H54 (cell line): ENCODE measurements at regions not wholly inside any gene's neighbourhood (a gene's known extent, or its start where the extent isn't known, plus 50 kb on each side); places are given as distances from the start of the nearest gene placed in this dataset.

Experiments used
- DNase-seq: peaks from one replicate; pipeline ENCODE4 v3.0.0; 2011; ENCODE audit warnings: low spot score, mixed read lengths; ENCODE audit not compliant: insufficient read length
- FAIRE-seq: peaks from 3 replicates; lab custom pipeline; 2011; peaks lifted over from hg19 to GRCh38; lab: Jason Lieb, UNC
- POLR2A ChIP-seq: IDR thresholded peaks from 2 replicates; pipeline ENCODE4 v1.6.1; 2011; ENCODE audit warnings: low read depth, mild to moderate bottlenecking, low read length

DNA sequence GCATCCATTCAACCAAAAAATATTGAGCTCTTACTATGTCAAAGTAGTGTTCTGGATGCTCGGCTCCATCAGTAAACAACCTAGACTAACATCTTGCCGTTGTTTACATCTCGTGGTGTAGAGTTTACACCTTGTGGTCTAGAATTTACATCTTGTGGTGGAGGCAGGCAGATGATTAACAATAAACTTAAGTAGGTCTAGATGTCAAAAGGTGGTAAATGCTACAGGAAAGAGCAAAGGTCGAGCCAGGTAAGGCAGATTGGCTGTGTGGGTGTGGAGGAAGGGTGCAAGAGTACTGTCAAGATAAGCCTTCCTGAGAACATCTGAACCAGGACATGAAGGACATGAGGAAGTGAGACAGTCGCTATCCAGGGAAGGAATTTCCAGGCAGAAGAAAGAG is 88.4 kb upstream of the ESR1 start:
- FAIRE-seq (no peak), DNase-seq (no peak)
- no peak for TF ChIP-seq POLR2A

- DNase-seq (no peak), FAIRE-seq (no peak)
- TF ChIP-seq POLR2A: no peak
Measured at GRCh38 chr6:151721146-151721545, 86.3 kb upstream of the ESR1 start.

- DNase-seq (no peak), FAIRE-seq (no peak)
- TF ChIP-seq POLR2A: no peak
Measured at GRCh38 chr6:151721671-151722070, 85.8 kb upstream of the ESR1 start.

GRCh38 chr6:151722342-151722741 is 85.1 kb upstream of the ESR1 start:
- DNase-seq (no peak), FAIRE-seq (no peak)
- TF ChIP-seq POLR2A: no peak

DNA sequence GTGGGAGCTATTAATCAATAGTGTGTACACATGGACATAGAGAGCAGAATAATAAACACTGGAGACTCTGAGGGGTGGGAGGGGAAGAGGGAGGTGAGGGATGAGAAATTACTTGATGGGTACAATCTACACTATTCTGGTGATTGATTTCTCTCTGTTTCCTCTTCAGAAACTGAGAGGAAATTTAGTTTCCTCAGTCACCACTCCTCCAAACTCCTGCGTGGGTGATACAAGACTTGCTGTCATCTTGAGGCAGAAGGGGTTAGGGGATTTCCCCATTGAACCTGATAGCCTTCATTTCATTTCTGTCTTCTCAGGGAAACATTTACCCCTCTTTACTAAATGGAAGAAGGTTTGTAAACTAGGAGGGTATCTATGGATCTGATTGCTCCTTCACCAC is 84.3 kb upstream of the ESR1 start:
- FAIRE-seq (no peak), DNase-seq (no peak)
- TF ChIP-seq POLR2A: no peak

GRCh38 chr6:151729829-151730495 is 77.5 kb upstream of the ESR1 start:
- no peak for TF ChIP-seq POLR2A
- FAIRE-seq (no peak), DNase-seq (no peak)

DNA sequence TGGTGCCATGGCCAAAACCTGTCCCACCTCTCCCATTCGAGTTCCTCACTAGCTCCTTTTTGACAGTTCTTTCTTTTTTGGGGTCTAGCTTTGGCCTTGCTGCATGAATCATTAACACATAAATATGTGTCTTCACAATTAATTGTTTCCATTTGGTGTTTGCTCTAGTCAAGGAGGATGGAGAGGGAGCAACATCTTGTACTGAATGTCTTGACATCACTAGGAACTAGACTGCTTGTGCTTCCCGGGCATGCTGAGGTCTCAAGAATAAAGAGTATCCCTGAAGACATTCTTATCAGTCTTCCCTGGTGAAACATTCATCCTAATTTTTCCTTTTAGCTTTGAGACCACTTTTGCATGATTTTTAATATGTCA is 77.0 kb upstream of the ESR1 start:
- FAIRE-seq (no peak), DNase-seq (no peak)
- TF ChIP-seq POLR2A: no peak

DNA sequence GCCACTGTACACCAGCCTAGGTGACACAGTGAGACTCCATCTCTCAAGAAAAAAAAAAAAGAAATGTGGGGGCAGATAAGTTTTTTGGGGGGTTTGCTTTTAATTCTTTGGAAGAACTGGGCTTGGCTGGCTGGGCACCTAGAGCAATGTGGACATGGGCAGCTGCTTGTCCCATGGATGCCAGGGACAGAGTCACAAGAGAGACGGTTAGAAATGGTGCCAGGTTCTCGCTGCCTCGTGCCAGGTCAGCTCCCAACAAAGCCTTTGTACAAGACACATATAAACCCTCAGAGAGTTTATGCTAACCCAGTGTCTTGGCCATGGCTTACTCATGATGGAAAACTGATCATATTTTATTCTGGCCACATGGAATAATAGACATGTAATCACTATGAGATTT is 76.2 kb upstream of the ESR1 start:
- TF ChIP-seq POLR2A: no peak
- no peak for DNase-seq
- no peak for FAIRE-seq

DNA sequence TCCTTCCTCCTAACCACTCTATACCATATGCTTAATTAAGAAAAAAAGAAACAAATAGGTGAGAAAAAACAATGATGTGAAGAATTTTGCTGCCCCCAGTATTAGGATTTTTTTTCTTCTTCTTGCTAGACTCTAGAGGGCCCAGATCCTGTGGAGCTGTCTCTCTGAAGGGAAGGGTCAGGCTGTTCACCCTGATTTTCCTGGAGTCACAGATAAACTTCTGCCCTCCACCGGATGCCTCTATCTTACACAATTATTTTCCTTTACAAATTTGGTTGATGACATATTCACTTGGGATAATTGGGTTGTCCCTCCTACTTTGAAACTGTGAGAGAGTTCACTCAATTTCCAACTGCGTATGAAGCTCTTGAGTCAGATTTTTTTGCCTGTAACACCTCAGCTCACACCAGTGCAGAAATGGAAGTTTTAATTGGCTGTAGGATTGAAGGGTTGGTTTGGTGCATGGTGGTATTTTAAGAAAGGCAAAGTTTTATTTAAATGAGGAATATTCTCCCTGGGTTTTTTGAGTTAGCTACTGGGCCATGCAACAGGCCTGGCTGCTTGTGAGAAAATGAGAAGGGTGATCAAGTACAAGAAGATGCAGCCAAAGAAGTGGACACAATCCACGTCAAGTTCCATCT is 73.7 kb upstream of the ESR1 start:
- FAIRE-seq (no peak), DNase-seq (no peak)
- no peak for TF ChIP-seq POLR2A

- no peak for FAIRE-seq
Measured at GRCh38 chr6:151738267-151738666, 69.2 kb upstream of the ESR1 start.

DNA sequence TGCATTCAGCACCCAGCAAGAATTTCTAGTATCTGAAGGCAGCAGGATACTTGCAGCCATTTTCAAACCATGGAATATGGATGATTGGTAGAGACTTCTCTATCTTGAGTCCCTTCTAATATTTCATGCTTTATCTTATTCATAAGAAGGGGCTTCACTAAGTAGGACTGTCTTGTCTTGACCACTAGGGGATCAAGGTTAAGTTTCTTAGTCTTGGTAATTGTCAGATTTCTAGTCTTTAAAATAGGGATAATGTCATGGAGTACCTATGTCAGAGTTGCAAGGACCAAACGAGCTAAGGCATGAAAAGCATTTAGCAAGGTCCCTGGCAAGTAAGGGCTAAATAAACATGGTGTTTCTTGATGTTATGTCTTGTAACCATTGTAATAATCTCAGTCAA is 68.5 kb upstream of the ESR1 start:
- FAIRE-seq (no peak), DNase-seq (no peak)
- no peak for TF ChIP-seq POLR2A

More at GRCh38 chr6:151738267-151738666, 69.2 kb upstream of the ESR1 start:
- no peak for DNase-seq
- no peak for TF ChIP-seq POLR2A

- TF ChIP-seq POLR2A: no peak
- DNase-seq (no peak), FAIRE-seq (no peak)
Measured at GRCh38 chr6:151740820-151741219, 66.7 kb upstream of the ESR1 start.

DNA sequence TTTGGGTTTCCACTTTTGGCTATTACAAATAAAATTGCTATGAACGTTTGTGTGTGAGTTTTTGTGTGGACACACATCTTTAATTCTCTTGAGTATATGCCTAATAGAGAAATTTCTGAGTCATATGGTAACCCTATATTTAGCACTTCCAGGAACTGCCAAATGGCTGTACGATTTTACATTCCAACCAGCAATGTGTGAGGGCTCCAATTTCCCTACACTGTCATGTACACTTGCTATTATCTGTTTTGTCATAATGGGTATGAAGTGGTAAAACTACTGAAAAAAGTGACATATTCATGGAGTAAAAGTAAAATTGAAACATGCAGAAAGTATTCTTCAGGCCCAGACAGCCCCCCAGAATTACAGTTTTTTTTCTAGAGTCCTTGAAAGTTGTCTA is 59.6 kb upstream of the ESR1 start:
- no peak for FAIRE-seq
- TF ChIP-seq POLR2A: no peak
- no peak for DNase-seq

GRCh38 chr6:151749341-151749740 is 58.1 kb upstream of the ESR1 start:
- TF ChIP-seq POLR2A: no peak
- FAIRE-seq (no peak), DNase-seq (no peak)

DNA sequence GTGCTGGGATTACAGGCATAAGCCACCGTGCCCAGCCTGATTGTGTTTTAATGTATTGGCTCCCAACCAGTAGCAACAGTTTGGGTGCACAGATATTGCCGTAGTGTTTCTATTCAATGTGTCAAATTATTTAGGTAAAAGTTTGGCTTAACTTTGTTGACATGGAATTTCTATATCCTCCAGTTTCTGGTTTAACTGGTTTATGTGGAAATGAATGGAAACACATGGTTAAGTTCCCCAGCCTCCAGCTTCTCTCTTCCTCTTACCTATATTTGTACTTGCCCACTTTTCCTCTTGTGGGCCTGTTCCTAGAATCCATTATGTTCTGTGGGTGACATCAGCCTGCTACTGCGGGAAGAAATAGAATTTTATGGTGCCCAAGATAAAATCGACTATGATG is 53.9 kb upstream of the ESR1 start:
- DNase-seq (no peak), FAIRE-seq (no peak)
- no peak for TF ChIP-seq POLR2A
